ENCODE measurements at regions not wholly inside any gene's neighbourhood (a gene's known extent, or its start where the extent isn't known, plus 50 kb on each side); places are given as distances from the start of the nearest gene placed in this dataset.
A peak's percentile ranks its signal among the peaks of the same experiment; 100 is the strongest.

DNA sequence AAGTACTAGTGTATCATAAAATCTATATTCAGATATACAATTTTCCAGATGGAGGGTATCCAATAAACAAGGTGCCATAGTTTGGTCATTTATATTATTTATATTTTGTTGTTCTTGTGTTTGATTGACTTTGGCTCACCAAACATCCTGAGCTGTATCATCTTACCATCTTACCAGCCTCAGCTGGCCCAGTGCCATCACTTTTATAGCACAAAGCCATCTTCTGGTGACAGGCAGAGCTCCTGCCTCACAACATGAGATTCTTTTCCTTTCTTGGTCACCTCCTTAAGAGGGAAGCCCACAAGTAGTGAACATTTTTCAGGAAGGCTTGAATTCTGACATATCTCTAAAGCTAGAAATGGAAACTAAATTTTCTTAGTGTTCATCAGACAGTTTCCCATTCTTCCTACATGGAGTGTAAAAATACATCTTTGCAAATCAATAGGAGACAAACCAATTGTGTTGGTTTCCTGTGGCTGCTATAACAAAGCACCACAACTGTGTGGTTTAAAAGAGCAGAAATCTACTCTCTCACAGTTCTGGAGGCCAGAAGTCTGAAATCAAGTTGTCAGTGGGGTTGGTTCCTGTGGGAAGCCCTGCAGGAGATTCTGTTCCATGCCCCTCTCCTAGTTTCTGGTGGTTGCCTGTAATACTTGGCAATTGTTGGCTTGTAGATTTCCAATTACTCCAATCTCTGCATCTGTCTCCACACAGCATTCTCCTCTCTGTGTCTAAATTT, 341.8 kb downstream of the MAN2A1 start:
- no peak for DNase-seq (ENCODE audit: low spot score)

DNA sequence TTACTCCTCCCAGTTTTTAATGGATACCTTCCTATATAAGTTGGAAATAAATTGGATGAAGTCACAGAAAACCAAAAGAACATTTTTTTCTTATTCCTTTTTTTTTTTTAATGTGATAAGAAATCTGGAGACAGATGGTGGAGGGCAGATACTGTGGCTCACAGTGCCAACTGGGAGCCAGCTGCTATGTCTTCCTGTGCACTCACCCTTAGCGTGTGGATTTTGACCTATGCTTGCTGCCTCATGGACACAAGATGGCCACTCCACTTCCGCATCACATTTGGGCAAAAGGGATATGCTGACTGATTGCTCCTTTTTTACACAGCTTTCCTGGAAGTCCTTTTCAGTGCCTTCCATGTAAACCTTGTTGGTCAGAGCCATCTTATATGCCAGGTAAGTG, 342.6 kb downstream of the MAN2A1 start:
- DNase-seq (ENCODE audit: low spot score) = no peak

DNA sequence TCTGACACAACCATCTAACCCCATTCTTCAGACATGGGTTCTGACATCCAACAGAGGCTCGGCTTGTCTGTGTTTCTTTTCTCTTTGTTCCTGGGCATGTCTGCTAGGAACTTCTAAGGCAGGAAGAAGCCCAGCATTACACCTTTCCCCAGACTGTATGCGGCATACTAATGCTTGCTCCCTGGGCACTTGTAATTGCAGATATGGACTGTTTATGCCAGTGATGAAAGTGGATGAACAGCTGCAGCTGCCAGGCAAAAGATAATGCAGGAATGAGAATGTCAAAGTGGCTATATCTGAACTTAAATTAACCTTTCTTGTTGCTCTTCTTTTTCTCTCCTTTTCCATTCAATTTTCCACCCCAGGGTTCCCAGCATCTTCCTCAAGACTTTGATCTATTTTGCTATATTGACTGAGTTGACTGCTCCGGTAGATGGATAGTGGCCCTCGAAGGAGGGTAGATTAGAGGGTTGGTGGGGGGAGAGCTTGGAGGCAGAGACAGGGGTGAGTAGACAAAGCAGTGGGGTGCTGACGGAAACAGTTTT, 344.4 kb downstream of the MAN2A1 start:
- DNase-seq (ENCODE audit: low spot score) = no peak

DNA sequence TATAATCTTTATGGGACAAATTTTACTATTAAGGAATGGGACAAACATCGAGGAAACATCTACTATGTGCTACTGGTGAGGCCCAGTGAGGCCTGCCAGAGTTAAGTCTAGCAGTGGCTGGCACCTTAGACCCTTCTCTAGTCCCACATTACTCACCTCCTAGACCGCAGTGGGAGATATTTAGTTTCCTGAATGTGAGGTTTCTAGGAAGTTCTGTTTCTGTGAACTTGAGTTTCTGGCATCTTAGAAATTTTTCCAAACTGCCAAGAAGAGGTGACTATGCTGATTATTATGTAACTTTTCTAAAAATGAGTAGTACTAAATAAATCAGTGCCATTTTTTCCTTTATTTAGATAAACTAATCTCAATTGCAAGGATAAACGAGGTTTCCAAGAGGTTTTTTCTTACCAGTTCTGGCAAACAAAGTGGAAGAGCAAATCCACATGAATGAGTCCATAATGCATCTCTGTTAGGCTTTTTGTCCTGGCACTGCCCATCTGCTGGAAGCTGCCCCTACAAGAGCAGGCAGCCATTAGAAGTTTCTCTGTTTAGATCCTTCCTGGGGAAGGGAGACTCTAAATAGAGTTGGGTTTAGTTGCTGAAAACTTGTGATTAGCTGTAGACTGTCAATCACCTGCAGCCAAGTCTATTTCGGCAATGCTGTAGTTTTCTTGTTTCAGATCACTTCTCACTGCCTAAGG, 348.7 kb downstream of the MAN2A1 start:
- DNase-seq (ENCODE audit: low spot score) = no peak

DNA sequence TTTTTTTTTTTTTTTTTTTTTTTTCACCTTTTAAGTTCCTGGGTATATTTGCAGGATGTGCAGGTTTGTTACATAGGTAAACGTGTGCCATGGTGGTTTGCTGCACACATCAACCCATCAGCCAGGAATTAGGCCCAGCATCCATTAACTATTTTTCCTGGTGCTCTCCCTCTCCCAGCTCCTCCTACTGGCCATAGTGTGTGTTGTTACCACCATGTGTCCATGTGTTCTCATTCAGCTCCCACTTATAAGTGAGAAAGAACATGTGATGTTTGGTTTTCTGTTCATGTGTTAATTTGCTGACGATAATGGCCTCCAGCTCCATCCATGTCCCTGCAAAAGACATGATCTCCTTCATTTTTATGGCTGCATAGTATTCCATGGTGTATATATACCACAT, 350.5 kb downstream of the MAN2A1 start:
- no peak for DNase-seq (ENCODE audit: low spot score)

DNA sequence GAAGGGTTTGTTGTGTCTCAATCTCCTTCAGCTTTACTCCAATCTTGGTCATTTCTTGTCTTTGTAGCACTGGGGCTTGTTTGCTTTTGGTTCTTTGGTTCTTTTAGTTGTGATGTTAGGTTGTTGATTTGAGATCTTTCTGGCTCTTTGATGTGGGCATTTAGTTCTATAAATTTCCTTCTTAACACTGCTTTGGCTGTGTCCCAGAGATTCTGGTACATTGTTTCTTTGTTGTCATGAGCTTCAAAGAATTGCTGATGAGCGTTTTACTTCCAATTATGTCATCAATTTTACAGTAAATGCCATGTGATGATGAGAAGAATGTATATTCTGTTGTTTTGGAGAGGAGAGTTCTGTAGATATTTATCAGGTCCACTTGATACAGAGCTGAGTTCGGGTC, 353.3 kb downstream of the MAN2A1 start:
- no peak for DNase-seq (ENCODE audit: low spot score)

DNA sequence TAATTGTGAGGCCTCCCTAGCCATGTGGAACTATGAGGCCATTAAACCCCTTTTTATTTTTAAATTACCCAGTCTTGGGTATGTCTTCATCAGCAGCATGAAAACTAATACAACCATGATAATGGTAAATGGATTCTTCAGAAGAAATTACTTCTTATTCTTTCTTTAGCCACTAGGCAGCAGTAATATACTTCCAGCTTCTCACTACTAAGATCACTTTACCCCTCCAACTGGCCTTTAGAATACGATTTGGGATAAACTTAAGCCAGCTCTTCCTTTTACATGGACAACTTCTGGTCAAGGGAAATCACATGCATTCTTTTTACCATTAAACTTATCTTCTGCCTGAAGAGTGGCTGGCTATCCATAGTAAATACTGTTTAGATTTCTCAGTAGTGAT, 355.4 kb downstream of the MAN2A1 start:
- DNase-seq (ENCODE audit: low spot score) = no peak

DNA sequence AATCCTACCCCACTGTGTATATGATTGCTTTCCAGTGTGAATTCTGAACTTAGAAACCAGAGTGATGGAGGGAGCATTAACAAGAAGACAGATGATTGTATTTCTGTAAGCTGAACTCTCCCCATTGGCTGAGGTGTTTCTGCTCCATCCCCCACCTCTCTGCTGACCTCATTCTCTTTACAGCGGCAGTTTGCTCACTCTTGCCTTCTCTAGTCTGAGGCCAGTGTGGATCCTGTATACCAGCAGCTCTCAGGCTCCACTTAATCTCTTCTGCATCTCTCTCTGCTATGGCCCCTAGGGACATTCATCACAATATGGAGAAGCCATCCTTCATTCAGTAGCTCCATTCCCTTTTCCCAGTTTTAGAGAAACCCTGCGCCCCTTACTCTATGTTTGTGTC, 358.8 kb downstream of the MAN2A1 start:
- DNase-seq (ENCODE audit: low spot score) = no peak

DNA sequence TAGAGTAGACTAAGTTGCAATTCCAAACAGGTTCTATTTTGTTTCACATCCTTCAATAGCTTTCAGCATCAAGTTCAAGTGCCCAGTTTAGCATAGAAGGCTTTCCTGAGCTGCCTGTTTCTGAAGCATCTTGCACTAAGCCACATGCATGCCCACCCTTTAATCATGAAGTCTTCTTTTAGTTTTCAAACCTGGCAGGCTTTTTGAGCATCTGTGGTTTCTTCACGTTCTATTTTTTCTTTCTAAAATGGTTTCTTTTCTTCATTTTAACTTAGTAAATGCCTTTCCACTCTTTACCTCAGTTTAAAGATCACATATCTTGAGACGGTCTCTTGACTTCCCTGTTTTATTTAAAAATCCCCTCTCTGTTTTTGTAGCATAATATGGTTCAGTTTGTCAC, 360.1 kb downstream of the MAN2A1 start:
- no peak for DNase-seq (ENCODE audit: low spot score)

DNA sequence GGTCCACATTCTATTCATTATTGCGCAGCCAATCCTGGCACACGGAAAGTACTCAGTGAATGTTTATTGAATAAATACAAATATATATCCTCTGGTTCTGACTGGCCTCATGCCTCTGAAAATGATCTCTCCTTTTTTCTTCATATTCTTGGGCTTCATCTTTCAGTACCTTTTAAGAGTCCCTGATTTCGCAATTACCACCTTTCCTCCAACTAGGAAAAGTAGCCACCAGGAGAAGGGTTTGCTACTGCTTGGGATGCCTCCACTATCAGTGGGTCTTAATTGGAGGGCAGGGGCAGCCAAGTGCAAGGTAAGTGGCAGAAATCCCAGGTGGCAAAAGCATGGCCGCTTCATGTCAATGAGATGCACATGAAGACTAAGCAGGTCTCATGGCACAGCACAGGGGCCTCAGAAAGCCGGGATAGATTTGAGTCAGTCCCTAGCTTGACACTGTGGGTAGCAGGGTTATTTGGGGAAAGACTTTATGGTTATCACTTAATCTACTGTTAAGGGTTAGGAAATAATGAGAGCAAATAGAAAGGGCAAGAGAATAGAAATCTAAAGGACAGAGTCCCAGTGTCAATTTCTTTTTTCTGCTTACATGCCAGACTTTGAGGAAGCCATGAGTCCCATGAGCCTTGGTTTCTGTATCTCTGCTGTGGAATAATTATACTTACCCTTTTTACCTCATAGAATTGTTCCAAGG, 361.1 kb downstream of the MAN2A1 start:
- no peak for DNase-seq (ENCODE audit: low spot score)

DNA sequence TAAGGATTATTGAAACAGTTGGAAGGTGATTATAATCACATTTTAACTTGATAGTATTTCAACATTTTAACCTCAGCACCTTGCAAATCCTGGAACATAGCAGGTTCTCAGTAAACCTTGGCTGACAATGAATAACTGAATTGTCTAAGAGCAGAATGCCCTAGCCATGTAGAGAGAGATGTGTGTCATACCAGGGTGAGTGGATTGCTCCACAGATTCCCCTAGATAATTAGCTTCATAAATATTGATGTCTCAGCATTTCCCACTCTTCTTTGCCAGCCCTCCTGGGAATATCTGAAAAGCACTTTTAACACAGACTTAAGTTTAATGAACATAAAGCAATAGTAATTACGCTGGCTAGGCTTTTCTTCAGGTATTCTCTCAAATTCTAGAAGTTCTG, 363.5 kb downstream of the MAN2A1 start:
- no peak for DNase-seq (ENCODE audit: low spot score)

DNA sequence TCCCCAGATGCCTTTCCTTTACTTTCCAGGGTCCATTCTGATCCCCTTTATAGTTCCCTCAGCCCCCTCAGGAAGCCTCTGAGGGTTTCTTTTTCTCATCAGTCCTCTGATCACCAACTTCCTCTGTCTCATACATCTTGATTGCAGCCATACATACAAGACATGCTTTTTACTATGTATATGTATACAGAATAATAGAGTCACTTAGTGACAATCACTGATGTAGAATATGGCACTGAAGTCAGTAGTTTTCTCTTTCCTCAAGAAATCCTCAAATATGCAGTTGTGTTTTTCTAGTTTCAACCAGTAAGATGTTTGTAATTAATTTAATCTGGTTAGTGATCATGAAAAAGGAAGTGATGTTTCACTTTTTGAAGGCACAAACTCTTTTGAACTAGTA, 364.1 kb downstream of the MAN2A1 start:
- DNase-seq (ENCODE audit: low spot score) = no peak

DNA sequence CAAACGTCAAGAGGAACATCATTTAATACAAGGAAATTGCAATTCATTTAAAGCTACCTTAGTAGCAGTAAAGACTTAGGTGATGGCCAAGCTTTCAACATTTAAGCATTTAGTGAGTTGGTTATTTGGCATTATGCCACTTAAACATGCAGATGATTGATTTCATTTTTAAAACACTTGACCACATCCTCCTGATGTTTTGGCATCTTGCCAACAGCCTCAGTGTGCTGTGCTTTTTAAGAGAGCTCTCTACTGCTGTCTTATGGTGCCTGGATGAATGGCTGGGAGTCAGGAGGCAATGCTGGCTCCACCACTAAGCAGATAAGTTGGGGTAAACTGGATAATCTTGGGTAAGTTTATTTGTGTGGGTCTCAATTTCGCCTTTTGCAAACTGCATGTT, 364.5 kb downstream of the MAN2A1 start:
- peak; percentile 28 for DNase-seq (ENCODE audit: low spot score)

DNA sequence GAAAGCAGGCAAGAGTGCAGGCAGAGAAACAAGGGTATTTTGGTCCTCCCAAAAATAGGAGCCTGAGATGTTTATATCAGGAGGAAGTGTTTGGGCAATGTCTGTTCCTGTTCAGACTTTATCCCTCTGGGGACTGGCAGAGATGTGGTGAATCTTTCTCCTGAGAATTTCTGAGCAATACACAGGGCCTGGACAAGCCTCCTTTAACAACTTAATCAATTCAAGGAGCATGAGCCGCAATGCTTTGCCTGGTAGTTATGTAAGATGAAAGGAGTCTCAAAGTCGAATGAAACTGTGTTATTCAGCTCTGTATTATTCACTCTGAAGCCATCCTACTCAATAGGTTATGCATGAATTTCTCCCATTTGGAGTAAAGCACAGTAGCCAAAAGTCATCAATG, 365.6 kb downstream of the MAN2A1 start:
- peak; percentile 76 for DNase-seq (ENCODE audit: low spot score)

DNA sequence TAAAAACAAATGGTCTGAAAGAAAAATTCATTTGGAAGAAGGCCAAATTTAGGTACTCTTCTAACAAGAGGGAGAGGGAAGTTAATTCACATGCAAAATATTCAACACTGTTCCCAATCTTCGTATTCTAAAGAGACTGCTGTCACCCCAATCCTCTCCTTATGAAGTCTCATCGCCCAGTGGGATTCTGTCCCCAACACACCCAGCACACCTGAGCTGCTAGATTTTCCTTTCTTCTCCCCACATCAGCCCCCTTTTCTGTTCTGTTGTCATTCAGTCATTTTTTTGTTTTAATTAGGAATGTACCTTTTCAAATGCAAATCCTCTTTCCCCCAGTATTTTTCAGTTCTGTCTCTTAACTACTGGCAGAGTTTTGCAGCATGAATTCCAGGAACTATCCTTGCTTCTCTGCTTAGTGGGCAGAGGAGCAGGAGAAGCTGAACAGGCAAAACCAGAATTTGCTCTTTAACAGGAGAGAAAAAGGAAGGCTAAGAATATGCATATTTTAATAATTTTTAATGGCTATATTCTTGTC, 366.9 kb downstream of the MAN2A1 start:
- DNase-seq (ENCODE audit: low spot score) = no peak

DNA sequence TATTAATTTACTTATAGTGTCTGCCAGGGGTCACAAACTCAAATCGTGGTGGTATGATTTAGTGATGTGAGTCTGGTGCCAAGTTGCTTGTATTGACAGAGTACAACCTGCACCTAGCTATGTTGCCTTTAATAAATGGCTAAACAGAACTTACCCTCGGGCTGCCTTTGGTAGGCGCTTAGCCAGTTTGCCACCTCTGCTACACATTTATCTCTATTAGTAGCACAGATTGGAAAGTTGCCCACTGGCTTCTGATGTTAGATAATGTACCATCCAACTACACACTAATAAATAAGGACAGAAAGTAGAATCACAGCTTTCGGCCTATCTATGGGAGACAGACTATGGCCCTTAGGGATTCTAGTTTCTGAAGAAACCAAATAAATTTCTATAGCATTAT, 368.4 kb downstream of the MAN2A1 start:
- DNase-seq (ENCODE audit: low spot score) = no peak

DNA sequence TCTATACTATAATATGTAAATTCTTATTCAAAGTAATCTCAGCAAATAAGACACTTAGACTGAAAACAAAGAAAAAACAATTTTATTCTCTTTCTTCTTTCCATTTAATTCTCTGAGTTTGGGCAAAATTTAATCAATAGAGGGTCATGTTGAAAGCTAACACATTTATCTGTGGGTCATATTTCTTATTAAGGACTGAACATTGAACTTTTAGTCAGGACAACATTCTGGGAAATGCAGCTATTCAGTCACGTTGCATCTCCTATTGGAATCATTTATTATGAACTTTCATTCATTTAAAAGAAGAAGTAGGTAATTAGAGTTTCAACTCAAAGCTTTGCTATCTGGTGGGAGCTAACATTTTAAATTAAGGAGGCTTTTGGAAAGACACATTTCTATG, 372.5 kb downstream of the MAN2A1 start:
- DNase-seq (ENCODE audit: low spot score) = no peak

DNA sequence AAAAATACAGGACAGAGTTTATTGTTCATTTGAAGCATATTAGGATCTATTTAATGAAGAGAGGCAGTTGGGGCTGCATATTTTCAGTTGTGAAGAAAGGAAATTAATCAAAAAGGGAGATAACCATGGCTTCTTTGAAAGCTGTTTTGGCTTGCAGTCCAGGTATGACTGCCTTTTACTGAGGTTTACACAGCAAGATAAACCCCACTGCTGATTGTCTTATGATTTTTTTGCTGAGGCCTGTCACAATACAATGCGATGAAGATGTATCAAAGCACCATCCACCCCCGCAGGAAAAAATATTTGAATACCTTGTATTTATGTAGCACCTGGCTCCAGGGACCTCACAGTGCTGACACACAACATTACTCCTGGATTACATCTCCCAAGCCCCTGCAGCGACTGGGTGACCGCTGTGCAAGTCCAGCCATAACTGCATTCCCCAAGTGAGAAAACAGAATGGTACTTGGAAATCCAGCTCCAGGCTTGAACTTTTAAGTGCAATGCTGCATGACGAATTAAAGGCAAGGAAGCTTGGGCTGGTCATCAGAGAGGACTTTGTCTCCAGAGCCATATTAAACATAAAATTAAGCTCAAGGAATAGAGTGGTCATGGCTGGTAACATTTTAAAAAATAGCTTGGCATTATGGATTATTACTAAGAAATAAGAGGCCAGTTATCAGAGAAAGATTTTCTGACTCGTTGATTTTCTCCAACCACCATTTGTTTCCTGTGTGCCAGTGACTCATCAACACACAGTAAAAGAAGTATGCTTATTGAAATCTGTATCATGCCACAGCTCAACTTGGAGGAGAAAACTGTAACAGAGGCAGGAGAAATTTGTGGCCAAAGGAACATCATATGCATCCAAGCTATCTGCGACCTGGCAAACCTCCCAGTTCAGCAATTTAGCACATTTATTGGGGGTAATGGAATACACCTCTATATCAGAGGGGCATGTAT, 374.2 kb downstream of the MAN2A1 start:
- no peak for DNase-seq (ENCODE audit: low spot score)

DNA sequence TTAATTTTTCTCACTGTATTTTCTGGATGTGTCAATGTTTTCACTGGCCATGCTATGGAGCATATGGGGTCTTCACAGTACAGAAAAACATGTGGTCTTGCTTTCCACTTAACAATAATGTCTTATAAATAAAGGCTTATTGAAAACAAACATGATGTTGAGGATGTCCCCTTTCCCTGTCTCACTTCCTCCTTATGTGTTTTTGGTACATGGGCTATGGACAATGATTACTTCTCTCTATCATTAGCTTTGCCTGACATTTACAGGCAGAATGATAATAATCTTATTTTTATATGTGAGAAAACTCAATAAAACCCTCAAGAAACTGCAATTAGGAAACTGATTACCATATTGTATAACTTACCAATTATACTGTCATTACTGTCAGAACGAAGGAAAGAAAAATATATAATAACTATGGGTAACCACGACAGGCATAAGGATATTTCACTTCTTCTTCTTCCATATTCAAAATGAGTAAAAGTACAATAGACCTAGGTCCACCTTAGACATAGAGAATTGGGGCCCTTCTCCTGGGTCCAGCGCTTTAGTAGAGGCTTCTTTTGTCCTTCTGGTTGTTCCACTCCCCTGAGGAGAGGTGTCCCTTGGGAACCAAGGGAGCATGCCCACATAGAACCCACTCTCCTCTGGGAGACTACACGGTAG, 375.0 kb downstream of the MAN2A1 start:
- DNase-seq (ENCODE audit: low spot score) = no peak

DNA sequence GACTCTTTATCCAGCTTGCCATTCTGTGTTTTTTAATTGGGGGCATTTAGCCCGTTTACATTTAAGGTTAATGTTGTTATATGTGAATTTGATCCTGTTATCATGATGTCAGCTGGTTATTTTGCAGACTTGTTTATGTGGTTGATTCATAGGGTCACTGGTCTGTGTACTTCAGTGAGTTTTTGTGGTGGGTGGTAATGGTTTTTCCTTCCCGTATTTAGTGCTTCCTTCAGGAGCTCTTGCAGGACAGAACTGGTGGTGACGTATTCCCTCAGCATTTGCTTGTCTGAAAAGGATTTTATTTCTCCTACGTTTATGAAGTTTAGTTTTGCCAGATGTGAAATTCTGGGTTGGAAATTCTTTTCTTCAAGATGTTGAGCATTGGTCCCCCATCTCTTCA, 381.1 kb downstream of the MAN2A1 start:
- no peak for DNase-seq (ENCODE audit: low spot score)

DNA sequence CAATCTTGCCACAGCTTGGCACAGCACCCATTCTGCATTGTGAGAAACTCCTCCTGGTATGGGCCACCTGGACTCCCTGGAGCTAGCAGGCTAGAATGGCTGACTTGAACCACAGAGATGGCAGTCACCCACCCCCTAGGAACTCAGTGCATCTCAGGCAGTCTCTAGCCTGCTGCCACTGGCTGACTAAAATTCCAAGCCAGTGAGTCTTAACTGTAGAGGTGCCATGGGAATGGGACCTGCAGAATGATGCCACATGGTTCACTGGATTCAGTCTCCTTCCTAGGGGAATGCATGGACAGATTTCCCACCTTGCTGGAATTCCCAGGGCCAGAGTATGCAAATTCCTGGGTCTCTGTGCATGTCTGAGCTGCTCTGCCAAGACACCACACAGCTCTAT, 382.9 kb downstream of the MAN2A1 start:
- no peak for DNase-seq (ENCODE audit: low spot score)

All from pons (tissue), 1 donor.